ENCODE measurements at regions not wholly inside any gene's neighbourhood (a gene's known extent, or its start where the extent isn't known, plus 50 kb on each side); places are given as distances from the start of the nearest gene placed in this dataset.

DNA sequence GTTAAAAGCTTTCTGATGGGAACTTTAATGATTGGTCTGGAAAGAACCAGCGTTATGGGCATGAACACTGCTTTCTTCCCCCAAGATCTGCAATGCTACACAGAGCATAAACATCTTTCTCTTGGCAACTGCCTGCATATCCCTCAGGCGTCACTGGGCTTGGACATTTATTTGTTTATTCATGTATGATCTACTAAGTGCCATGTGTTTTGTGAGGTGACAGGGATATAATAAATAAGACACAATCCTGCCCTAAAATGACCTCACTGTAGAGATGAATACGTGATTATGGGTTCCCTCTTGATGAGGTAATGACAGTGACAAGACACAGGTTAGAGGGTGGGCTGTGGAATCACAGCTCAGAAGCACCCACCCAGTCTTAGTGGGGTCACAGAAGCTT lies 485.3 kb downstream of the PDCD6IP start:
- TF ChIP-seq CTCF (IDR thresholded peaks at IDR 0.05): no peak
- Histone ChIP-seq H3K4me3 (no peak overlapping the region), H3K27ac (no peak overlapping the region)
- no peak for DNase-seq (ENCODE audit: low spot score)

- H3K27ac ChIP-seq: no peak overlapping the region
- no peak for TF ChIP-seq CTCF (IDR thresholded peaks at IDR 0.05)
- H3K4me3 ChIP-seq: no peak overlapping the region
- DNase-seq (ENCODE audit: low spot score): no peak
Observed at GRCh38 chr3:34284959-34285826, 486.8 kb downstream of the PDCD6IP start.

- no peak for TF ChIP-seq CTCF (IDR thresholded peaks at IDR 0.05)
- DNase-seq (ENCODE audit: low spot score): no peak
- no peak overlapping the region for H3K4me3 ChIP-seq
- H3K27ac ChIP-seq: no peak overlapping the region
Observed at GRCh38 chr3:34285827-34286188, 487.4 kb downstream of the PDCD6IP start.

DNA sequence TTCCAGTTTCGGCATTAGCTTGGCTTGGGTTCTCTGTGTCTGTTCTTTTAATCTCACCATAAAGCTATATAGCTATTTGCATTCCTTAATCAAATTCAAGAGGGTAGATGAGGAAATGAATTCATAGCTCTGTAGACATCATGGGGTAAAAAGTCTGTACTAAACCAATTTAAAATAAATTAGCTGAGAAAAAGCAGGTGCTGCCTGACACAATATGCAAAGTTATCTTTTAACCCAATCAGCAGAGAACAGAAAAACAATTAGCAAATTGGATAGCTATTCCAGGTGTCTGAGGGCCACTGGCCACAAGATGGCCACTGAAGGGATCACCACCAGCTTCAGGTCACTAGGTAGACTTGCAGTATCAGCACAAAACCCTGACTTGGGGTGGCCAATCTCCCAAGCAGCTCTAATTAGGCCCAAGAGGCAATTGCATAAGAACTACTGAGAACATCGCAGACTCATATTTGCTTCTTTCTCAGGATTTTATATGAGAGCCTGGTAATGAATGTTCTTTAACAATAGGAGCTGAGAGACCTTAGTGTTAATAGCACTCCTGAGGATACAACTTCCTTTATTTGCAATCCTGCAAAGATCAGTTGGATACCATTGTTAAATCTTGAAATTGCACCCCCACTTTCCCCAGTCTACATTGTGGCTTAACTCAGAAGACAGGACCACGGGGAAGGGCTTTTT lies 494.3 kb downstream of the PDCD6IP start:
- no peak for TF ChIP-seq CTCF (IDR thresholded peaks at IDR 0.05)
- no peak overlapping the region for H3K27ac ChIP-seq
- H3K4me3 ChIP-seq: no peak overlapping the region
- DNase-seq (ENCODE audit: low spot score): no peak

DNA sequence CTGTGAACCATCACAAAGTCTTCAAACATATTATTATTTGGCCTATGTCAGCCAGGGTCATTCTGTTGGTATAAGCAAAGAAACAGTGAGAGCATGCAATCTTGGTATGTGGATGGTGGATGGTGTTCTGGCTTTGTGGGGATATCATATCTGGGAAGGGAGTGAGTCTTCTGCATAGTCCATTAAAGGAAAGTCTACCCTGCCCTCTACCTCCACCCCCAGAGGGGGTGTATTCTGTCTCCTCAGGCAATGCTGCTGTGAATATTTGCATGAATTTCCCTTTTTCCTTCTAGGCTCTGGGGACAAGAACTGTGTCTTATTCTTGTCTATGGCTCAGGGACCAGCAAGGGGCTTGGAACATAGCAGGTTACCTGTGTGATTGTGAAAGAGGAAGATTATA lies 495.8 kb downstream of the PDCD6IP start:
- no peak for TF ChIP-seq CTCF (IDR thresholded peaks at IDR 0.05)
- no peak overlapping the region for H3K27ac ChIP-seq
- H3K4me3 ChIP-seq: no peak overlapping the region

GRCh38 chr3:34296796-34297195 lies 498.4 kb downstream of the PDCD6IP start:
- no peak for DNase-seq (ENCODE audit: low spot score)
- no peak for TF ChIP-seq CTCF (IDR thresholded peaks at IDR 0.05)
- Histone ChIP-seq H3K4me3 (no peak overlapping the region), H3K27ac (no peak overlapping the region)

More for the DNA sequence above, 495.8 kb downstream of the PDCD6IP start:
- DNase-seq (ENCODE audit: low spot score): no peak

DNA sequence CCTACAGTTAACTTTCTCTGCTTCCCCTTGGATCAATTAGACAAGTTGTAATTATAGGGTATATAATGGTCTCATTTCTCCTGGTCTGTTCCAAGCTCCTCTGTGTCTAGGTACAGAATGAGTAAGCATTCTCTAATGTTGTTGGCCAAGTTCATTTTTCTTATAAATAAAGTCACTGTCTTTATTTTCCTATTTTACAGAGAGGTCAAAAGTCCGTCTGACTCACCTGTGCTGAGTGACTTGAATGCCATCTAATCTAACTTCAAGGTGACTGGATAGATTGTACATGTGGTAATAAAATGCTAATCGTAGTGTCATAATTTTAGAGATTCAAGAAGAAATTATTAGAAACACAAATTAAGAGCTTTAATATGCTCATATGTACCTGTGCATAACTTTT lies 500.2 kb downstream of the PDCD6IP start:
- no peak for DNase-seq (ENCODE audit: low spot score)

More for the DNA sequence above, 500.2 kb downstream of the PDCD6IP start:
- no peak for TF ChIP-seq CTCF (IDR thresholded peaks at IDR 0.05)
- Histone ChIP-seq H3K27ac (no peak overlapping the region), H3K4me3 (no peak overlapping the region)
